Colonic mucosa (tissue), 4 donors: ENCODE measurements at regions not wholly inside any gene's neighbourhood (a gene's known extent, or its start where the extent isn't known, plus 50 kb on each side); places are given as distances from the start of the nearest gene placed in this dataset.

Experiments used
- DNase-seq: peaks from one replicate; pipeline ENCODE4 v3.0.0-alpha.2; 2020
- H3K27ac ChIP-seq: fragments of 200-600 bp; one replicate; pipeline ENCODE4 v1.8.0; 2021
- H3K27me3 ChIP-seq: fragments of 200-600 bp; one replicate; pipeline ENCODE4 v1.8.0; 2021
- H3K36me3 ChIP-seq: fragments of 200-600 bp; one replicate; pipeline ENCODE4 v1.8.0; 2021
- H3K4me1 ChIP-seq: fragments of 200-600 bp; one replicate; pipeline ENCODE4 v1.8.0; 2021; ENCODE audit warnings: mild to moderate bottlenecking
- H3K4me3 ChIP-seq: fragments of 200-600 bp; one replicate; pipeline ENCODE4 v1.8.0; 2021
- H3K9ac ChIP-seq, 2 donors: one replicate each; pipeline ENCODE4 v1.7.0; 2013; ENCODE audit warnings: control low read depth in 2 of 2, low read depth in 2 of 2, low read length in 2 of 2
- H3K9me3 ChIP-seq: fragments of 200-600 bp; one replicate; pipeline ENCODE4 v1.8.0; 2021
- intact Hi-C: fragments of 100-400 bp; cut with DNase I; formaldehyde crosslinking; loops from one replicate; pipeline ENCODE4 v1.14.1; 2022
- TF ChIP-seq, protein P1 (sequence below): fragments of 200-600 bp; IDR thresholded peaks from one replicate; pipeline ENCODE4 v1.8.0; 2022; ENCODE audit warnings: antibody characterized with exemption, mild to moderate bottlenecking
- donor health status: healthy.
- donor health status: DM: no; HTN: no; CAD: no.
- donor health status: DM: no; HTN: no; CAD: no.

DNA sequence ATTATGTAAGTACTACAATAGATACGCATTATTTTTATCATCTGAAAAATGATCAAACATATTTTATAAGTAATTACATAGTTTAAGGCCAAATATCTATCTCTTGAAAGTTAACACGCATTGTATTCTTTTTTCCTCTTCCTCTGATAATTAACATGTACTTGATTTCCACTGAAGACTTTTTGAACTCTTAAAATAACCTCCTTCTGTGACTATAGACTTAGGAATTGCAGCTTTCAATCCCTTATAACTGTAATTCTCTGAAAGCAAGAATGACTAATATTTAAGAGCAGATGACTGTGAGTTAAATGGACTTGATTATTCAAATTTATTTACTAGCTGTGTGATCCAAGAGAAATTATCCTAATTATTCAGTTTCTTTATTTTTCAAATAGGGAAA lies 730.6 kb upstream of the NECTIN3 start:
- H3K4me3 ChIP-seq = no peak overlapping the region
- H3K27me3 ChIP-seq = no peaks in the 10 kb centered on the region
- no peaks in the 10 kb centered on the region for H3K36me3 ChIP-seq
- H3K4me1 ChIP-seq = no peaks in the 10 kb centered on the region
- no peaks in the 10 kb centered on the region for H3K9me3 ChIP-seq
- DNase-seq = no peak
- no peak overlapping the region for H3K27ac ChIP-seq
- intact Hi-C loops = no loop called here
- TF ChIP-seq, protein P1, sequence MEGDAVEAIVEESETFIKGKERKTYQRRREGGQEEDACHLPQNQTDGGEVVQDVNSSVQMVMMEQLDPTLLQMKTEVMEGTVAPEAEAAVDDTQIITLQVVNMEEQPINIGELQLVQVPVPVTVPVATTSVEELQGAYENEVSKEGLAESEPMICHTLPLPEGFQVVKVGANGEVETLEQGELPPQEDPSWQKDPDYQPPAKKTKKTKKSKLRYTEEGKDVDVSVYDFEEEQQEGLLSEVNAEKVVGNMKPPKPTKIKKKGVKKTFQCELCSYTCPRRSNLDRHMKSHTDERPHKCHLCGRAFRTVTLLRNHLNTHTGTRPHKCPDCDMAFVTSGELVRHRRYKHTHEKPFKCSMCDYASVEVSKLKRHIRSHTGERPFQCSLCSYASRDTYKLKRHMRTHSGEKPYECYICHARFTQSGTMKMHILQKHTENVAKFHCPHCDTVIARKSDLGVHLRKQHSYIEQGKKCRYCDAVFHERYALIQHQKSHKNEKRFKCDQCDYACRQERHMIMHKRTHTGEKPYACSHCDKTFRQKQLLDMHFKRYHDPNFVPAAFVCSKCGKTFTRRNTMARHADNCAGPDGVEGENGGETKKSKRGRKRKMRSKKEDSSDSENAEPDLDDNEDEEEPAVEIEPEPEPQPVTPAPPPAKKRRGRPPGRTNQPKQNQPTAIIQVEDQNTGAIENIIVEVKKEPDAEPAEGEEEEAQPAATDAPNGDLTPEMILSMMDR = no peak
- H3K9ac ChIP-seq = no peak overlapping the region

DNA sequence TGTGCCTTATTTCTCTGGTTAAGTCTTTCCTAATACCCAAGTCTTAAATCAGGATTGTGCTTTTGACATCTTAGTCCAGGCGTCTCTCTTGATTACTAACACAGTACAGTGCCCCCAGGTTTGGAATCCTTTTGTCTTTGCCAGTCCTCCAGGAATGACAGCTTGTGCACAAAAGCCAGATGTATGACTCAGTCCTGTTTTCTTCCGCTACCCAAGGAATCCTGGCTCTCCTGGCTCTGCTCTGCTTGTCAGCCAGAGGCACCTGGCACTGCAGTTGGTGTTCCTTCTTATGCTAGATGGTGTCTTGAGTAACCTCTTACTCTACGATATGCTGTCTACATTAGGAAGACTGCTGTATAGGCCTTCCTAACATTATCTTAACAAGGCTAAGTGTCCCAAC lies 728.2 kb upstream of the NECTIN3 start:
- H3K36me3 ChIP-seq = no peaks in the 10 kb centered on the region
- H3K27ac ChIP-seq = no peak overlapping the region
- H3K27me3 ChIP-seq = no peaks in the 10 kb centered on the region
- TF ChIP-seq, protein P1 = no peak
- intact Hi-C loops = no loop called here
- no peak overlapping the region for H3K4me3 ChIP-seq
- H3K9ac ChIP-seq = no peak overlapping the region
- no peak for DNase-seq
- H3K4me1 ChIP-seq = no peaks in the 10 kb centered on the region
- no peaks in the 10 kb centered on the region for H3K9me3 ChIP-seq

DNA sequence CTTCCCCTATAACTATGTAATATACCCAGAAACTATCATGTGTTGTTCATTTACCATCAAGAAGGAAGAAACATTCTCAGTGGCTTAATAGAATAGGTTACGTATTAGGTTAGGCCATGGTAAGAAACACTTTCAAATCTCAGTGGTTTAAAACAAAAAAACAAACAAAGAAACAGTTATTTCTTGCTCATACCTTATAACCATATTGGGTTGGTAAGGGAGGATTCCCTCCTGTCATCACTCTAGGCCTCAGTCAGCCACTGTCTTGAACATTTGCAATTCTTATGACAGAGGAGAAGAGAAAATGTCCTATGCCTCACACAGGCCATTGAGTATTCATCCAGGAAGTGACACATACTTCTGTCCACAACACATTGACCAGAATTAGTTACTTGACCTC lies 727.7 kb upstream of the NECTIN3 start:
- Histone ChIP-seq H3K9ac (no peak overlapping the region), H3K27me3 (no peaks in the 10 kb centered on the region), H3K9me3 (no peaks in the 10 kb centered on the region), H3K4me1 (no peaks in the 10 kb centered on the region), H3K36me3 (no peaks in the 10 kb centered on the region), H3K4me3 (no peak overlapping the region), H3K27ac (no peak overlapping the region)
- intact Hi-C loops = no loop called here
- TF ChIP-seq, protein P1 = no peak
- no peak for DNase-seq

DNA sequence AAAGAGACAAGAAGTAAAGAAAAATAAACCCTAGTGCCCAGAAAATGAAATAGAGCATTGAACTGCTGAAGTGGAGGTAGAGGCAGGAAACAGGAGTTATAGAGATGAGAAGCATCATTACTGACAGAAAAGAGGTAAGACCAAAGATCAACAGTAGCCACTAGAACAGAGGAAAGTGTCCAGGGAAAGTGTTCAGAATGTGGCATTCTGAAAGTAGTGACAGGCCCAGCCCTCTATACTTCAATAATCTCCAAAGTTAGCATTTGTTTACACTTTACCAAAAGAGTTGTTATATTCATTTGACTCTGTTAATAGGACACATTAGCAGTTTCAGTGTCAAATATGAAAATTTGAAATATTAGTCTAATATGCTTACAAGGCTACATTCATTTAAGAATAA lies 727.1 kb upstream of the NECTIN3 start:
- Histone ChIP-seq H3K4me1 (no peaks in the 10 kb centered on the region), H3K9me3 (no peaks in the 10 kb centered on the region), H3K36me3 (no peaks in the 10 kb centered on the region), H3K4me3 (no peak overlapping the region), H3K9ac (no peak overlapping the region), H3K27ac (no peak overlapping the region), H3K27me3 (no peaks in the 10 kb centered on the region)
- TF ChIP-seq, protein P1 = no peak
- intact Hi-C loops = no loop called here
- DNase-seq = no peak

DNA sequence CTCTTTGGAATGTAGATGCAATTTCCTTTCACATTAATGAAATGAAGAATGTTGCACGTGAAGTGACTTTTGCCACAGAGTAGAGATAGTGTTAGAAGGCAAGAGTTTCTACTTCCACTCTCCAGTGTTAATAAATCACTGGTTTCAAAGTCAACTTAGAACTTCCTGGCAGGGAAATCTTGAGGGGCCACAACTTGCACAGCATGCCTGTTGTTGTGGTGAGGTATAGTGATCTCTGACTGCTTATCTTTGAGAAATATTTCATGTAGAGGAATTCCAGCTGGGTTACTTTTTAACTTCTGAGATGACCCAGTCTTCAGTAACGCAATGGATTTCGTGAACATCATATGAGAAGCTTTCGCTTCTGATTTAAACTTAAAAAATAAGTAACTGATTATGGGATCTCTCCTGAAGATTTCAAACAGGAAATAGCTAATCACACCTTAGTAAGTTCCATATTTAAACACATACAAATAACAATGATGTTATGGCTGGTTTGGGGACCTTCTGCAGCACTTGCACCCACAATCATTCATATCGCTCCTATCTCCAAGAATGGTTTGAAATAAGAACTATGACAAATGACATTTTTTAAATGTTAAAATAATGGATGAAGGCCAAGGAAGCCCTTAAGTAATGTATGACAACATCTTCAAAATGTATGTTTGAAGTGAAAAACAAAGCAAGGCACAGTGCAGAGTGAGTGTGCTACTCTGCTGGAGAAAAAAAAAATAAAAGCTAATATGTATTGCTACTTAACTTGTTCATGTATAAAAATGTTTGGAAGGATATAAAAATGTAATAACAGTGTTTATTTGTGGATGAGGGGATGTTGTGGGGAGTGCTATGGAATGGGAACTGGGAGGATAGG lies 726.5 kb upstream of the NECTIN3 start:
- no peaks in the 10 kb centered on the region for H3K27me3 ChIP-seq
- no peaks in the 10 kb centered on the region for H3K36me3 ChIP-seq
- H3K27ac ChIP-seq = no peak overlapping the region
- TF ChIP-seq, protein P1 = no peak
- intact Hi-C loops = no loop called here
- H3K4me3 ChIP-seq = no peak overlapping the region
- H3K4me1 ChIP-seq = no peaks in the 10 kb centered on the region
- H3K9me3 ChIP-seq = no peaks in the 10 kb centered on the region
- H3K9ac ChIP-seq = no peak overlapping the region
- DNase-seq = no peak
